HEK293 (cell line): ENCODE measurements at regions not wholly inside any gene's neighbourhood (a gene's known extent, or its start where the extent isn't known, plus 50 kb on each side); places are given as distances from the start of the nearest gene placed in this dataset.

Experiments used
- CTCF ChIA-PET: fragments of 350-600 bp; formaldehyde crosslinking; extraction: SDS; loops from one replicate; lab custom pipeline; 2021; ENCODE audit warnings: antibody characterized with exemption; lab: Yijun Ruan, JAX
- POLR2A ChIA-PET: fragments of 300-600 bp; formaldehyde crosslinking; extraction: SDS; loops from one replicate; lab custom pipeline; 2020; ENCODE audit warnings: antibody characterized with exemption, inconsistent platforms; lab: Yijun Ruan, JAX
- H3K27ac ChIP-seq: fragments of 200-500 bp; sonication (Bioruptor generic); 2 replicates; pipeline ENCODE4 v1.5.1; 2014; ENCODE audit warnings: low read depth, low read length, control low read depth, inconsistent platforms; ENCODE audit errors: extremely low read depth
- H3K36me3 ChIP-seq, 2 experiments: fragments of 200-500 bp in 1 of 2; sonication (Bioruptor generic) in 1 of 2; 1 replicate in 1 of 2; 2 replicates in 1 of 2; pipeline ENCODE4 v1.5.1; 2014 to 2017; ENCODE audit warnings: inconsistent platforms in 2 of 2, low read length in 2 of 2; ENCODE audit not compliant: control insufficient read depth in 2 of 2, insufficient read depth in 1 of 2
- H3K4me1 ChIP-seq: fragments of 200-500 bp; sonication (Bioruptor generic); 2 replicates; pipeline ENCODE4 v1.5.1; 2014; ENCODE audit warnings: mild to moderate bottlenecking, low read length, inconsistent platforms; ENCODE audit not compliant: control insufficient read depth, insufficient read depth
- H3K4me3 ChIP-seq: 2 replicates; pipeline ENCODE4 v1.5.1; 2011; ENCODE audit warnings: low read depth, mild to moderate bottlenecking, control low read depth, low read length, moderate library complexity
- H3K9me3 ChIP-seq: fragments of 200-500 bp; sonication (Bioruptor generic); 2 replicates; pipeline ENCODE4 v1.5.1; 2014; ENCODE audit warnings: low read depth, low read length, inconsistent platforms; ENCODE audit not compliant: control insufficient read depth, insufficient read depth
- GLIS1 ChIP-seq: fragments of 450-650 bp; formaldehyde crosslinking; IDR thresholded peaks from 2 replicates; pipeline ENCODE4 v1.5.1; 2016; ENCODE audit warnings: missing biosample characterization, missing genetic modification characterization
- IKZF3 ChIP-seq: fragments of 450-650 bp; IDR thresholded peaks from 2 replicates; pipeline ENCODE4 v1.5.0; 2018; ENCODE audit warnings: missing biosample characterization, mild to moderate bottlenecking, missing genetic modification characterization, moderate library complexity
- KLF1 ChIP-seq: fragments of 450-650 bp; formaldehyde crosslinking; IDR thresholded peaks from 2 replicates; pipeline ENCODE4 v1.5.1; 2016; ENCODE audit warnings: missing biosample characterization, missing genetic modification characterization
- RBAK ChIP-seq: fragments of 450-650 bp; formaldehyde crosslinking; IDR thresholded peaks from 2 replicates; pipeline ENCODE4 v1.5.1; 2016; ENCODE audit warnings: missing biosample characterization, missing genetic modification characterization
- SP7 ChIP-seq: fragments of 450-650 bp; formaldehyde crosslinking; IDR thresholded peaks from 2 replicates; pipeline ENCODE4 v1.5.1; 2016; ENCODE audit warnings: missing biosample characterization, missing genetic modification characterization
- TCF7L2 ChIP-seq: IDR thresholded peaks from 2 replicates; pipeline ENCODE4 v1.6.1; 2011; ENCODE audit warnings: low read depth, mild to moderate bottlenecking, inconsistent platforms, low read length, moderate library complexity, borderline replicate concordance
- WT1 ChIP-seq: fragments of 450-650 bp; formaldehyde crosslinking; IDR thresholded peaks from 2 replicates; pipeline ENCODE4 v1.5.1; 2016; ENCODE audit warnings: missing biosample characterization, missing genetic modification characterization
- ZFP3 ChIP-seq: fragments of 450-650 bp; formaldehyde crosslinking; IDR thresholded peaks from 2 replicates; pipeline ENCODE4 v1.5.1; 2016; ENCODE audit warnings: low read depth, missing biosample characterization, missing genetic modification characterization
- ZNF114 ChIP-seq: fragments of 450-650 bp; formaldehyde crosslinking; IDR thresholded peaks from 2 replicates; pipeline ENCODE4 v1.5.0; 2017; ENCODE audit warnings: missing biosample characterization, missing genetic modification characterization
- ZNF140 ChIP-seq: fragments of 450-650 bp; formaldehyde crosslinking; IDR thresholded peaks from 2 replicates; pipeline ENCODE4 v1.5.1; 2016; ENCODE audit warnings: missing biosample characterization, missing genetic modification characterization
- ZNF146 ChIP-seq: fragments of 450-650 bp; formaldehyde crosslinking; IDR thresholded peaks from 2 replicates; pipeline ENCODE4 v1.5.1; 2016; ENCODE audit warnings: missing biosample characterization, missing genetic modification characterization
- ZNF184 ChIP-seq: fragments of 450-650 bp; IDR thresholded peaks from 2 replicates; pipeline ENCODE4 v1.5.1; 2018; ENCODE audit warnings: missing biosample characterization, mild to moderate bottlenecking, missing genetic modification characterization
- ZNF19 ChIP-seq: fragments of 450-650 bp; formaldehyde crosslinking; IDR thresholded peaks from 2 replicates; pipeline ENCODE4; 2016; ENCODE audit warnings: missing biosample characterization, missing genetic modification characterization, low read depth
- ZNF223 ChIP-seq: fragments of 450-650 bp; formaldehyde crosslinking; IDR thresholded peaks from 2 replicates; pipeline ENCODE4 v1.5.1; 2016; ENCODE audit warnings: missing biosample characterization, missing genetic modification characterization
- ZNF266 ChIP-seq: fragments of 450-650 bp; formaldehyde crosslinking; IDR thresholded peaks from 2 replicates; pipeline ENCODE4 v1.5.1; 2016; ENCODE audit warnings: missing biosample characterization, missing genetic modification characterization, low read depth
- ZNF473 ChIP-seq: fragments of 450-650 bp; formaldehyde crosslinking; IDR thresholded peaks from 2 replicates; pipeline ENCODE4 v1.5.1; 2017; ENCODE audit warnings: missing biosample characterization, missing genetic modification characterization
- ZNF548 ChIP-seq: fragments of 450-650 bp; formaldehyde crosslinking; IDR thresholded peaks from 2 replicates; pipeline ENCODE4 v1.5.1; 2016; ENCODE audit warnings: missing biosample characterization, missing genetic modification characterization
- ZNF571 ChIP-seq: fragments of 450-650 bp; formaldehyde crosslinking; IDR thresholded peaks from 2 replicates; pipeline ENCODE4 v1.5.0; 2017; ENCODE audit warnings: missing biosample characterization, missing genetic modification characterization
- ZNF621 ChIP-seq: fragments of 450-650 bp; formaldehyde crosslinking; IDR thresholded peaks from 2 replicates; pipeline ENCODE4 v1.5.1; 2017; ENCODE audit warnings: missing biosample characterization, missing genetic modification characterization
- ZNF623 ChIP-seq: fragments of 450-650 bp; formaldehyde crosslinking; IDR thresholded peaks from 2 replicates; pipeline ENCODE4 v1.5.1; 2016; ENCODE audit warnings: missing biosample characterization, missing genetic modification characterization
- ZNF624 ChIP-seq: fragments of 450-650 bp; formaldehyde crosslinking; IDR thresholded peaks from 2 replicates; pipeline ENCODE4 v1.5.1; 2017; ENCODE audit warnings: missing biosample characterization, missing genetic modification characterization
- ZNF777 ChIP-seq: fragments of 450-650 bp; formaldehyde crosslinking; IDR thresholded peaks from 2 replicates; pipeline ENCODE4 v1.5.1; 2017; ENCODE audit warnings: missing biosample characterization, missing genetic modification characterization, borderline replicate concordance
- ZNF791 ChIP-seq: fragments of 450-650 bp; formaldehyde crosslinking; IDR thresholded peaks from 2 replicates; pipeline ENCODE4 v1.5.1; 2016; ENCODE audit warnings: missing biosample characterization, missing genetic modification characterization
- ZSCAN30 ChIP-seq: fragments of 450-650 bp; IDR thresholded peaks from 2 replicates; pipeline ENCODE4 v1.5.1; 2018; ENCODE audit warnings: missing biosample characterization, mild to moderate bottlenecking, missing genetic modification characterization, moderate library complexity
- TF ChIP-seq, protein P1 (sequence below): fragments of 450-650 bp; formaldehyde crosslinking; IDR thresholded peaks from 2 replicates; pipeline ENCODE4 v1.5.1; 2016; ENCODE audit warnings: missing biosample characterization, missing genetic modification characterization
- TF ChIP-seq, protein P2 (sequence below): fragments of 450-650 bp; formaldehyde crosslinking; IDR thresholded peaks from 2 replicates; pipeline ENCODE4 v1.5.1; 2016; ENCODE audit warnings: missing biosample characterization, missing genetic modification characterization
- TF ChIP-seq, protein P3 (sequence below): fragments of 450-650 bp; formaldehyde crosslinking; IDR thresholded peaks from 2 replicates; pipeline ENCODE4 v1.5.1; 2016; ENCODE audit warnings: missing biosample characterization, missing genetic modification characterization
- TF ChIP-seq, protein P4 (sequence below): fragments of 450-650 bp; formaldehyde crosslinking; conservative IDR thresholded peaks from 2 replicates; pipeline ENCODE4 v1.5.1; 2016; ENCODE audit warnings: low read depth, missing biosample characterization, missing genetic modification characterization
- TF ChIP-seq, protein P5 (sequence below): fragments of 450-650 bp; formaldehyde crosslinking; IDR thresholded peaks from 2 replicates; pipeline ENCODE4 v1.5.1; 2017; ENCODE audit warnings: missing biosample characterization, missing genetic modification characterization

DNA sequence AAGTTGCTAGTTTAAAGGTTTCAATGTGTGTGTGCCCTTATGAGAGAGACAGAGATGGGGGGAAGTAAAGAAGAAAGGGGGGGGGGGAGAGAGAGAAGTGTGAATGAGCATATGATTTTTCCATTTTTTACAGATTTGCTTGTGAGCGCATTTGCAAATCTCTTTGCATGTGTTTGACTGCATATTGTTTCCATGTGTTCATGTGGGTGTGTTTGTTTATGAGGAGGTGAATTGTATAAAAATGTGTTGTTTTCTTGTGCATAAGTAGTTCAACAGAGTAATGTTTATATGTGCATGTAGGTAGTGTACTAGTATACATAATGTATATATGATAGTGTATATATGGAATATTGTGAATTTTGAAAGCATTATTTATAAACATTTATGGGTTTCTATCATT is 205.9 kb upstream of the SPAG17 start:
- Histone ChIP-seq H3K36me3 (no peaks in the 10 kb centered on the region), H3K27ac (no peak overlapping the region), H3K9me3 (no peaks in the 10 kb centered on the region), H3K4me3 (no peak overlapping the region), H3K4me1 (no peaks in the 10 kb centered on the region)
- CTCF ChIA-PET = interaction anchor here (0.6 kb wide), 1 partner anchor 10 kb away, joined by 3 read pairs; no protein-coding TSS in a partner anchor
- POLR2A ChIA-PET = no interaction called here
- TF ChIP-seq ZNF621 (tag by site-specific recombination) (no peak), ZSCAN30 (no peak), SP7 (tag by site-specific recombination) (no peak), ZNF266 (tag by site-specific recombination) (no peak), KLF1 (tag by site-specific recombination) (no peak), ZNF114 (tag by site-specific recombination) (no peak), IKZF3 (tag by site-specific recombination) (no peak), WT1 (tag by site-specific recombination) (no peak), ZNF184 (tag by site-specific recombination) (no peak), ZNF624 (tag by site-specific recombination) (no peak), ZNF223 (no peak)
- TF ChIP-seq, protein P1, sequence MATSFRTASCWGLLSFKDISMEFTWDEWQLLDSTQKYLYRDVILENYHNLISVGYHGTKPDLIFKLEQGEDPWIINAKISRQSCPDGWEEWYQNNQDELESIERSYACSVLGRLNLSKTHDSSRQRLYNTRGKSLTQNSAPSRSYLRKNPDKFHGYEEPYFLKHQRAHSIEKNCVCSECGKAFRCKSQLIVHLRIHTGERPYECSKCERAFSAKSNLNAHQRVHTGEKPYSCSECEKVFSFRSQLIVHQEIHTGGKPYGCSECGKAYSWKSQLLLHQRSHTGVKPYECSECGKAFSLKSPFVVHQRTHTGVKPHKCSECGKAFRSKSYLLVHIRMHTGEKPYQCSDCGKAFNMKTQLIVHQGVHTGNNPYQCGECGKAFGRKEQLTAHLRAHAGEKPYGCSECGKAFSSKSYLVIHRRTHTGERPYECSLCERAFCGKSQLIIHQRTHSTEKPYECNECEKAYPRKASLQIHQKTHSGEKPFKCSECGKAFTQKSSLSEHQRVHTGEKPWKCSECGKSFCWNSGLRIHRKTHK = no peak
- TF ChIP-seq, protein P2, sequence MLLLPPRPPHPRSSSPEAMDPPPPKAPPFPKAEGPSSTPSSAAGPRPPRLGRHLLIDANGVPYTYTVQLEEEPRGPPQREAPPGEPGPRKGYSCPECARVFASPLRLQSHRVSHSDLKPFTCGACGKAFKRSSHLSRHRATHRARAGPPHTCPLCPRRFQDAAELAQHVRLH (tag by site-specific recombination) = no peak
- TF ChIP-seq, protein P3, sequence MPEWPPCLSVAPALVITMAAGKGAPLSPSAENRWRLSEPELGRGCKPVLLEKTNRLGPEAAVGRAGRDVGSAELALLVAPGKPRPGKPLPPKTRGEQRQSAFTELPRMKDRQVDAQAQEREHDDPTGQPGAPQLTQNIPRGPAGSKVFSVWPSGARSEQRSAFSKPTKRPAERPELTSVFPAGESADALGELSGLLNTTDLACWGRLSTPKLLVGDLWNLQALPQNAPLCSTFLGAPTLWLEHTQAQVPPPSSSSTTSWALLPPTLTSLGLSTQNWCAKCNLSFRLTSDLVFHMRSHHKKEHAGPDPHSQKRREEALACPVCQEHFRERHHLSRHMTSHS (tag by site-specific recombination) = no peak

DNA sequence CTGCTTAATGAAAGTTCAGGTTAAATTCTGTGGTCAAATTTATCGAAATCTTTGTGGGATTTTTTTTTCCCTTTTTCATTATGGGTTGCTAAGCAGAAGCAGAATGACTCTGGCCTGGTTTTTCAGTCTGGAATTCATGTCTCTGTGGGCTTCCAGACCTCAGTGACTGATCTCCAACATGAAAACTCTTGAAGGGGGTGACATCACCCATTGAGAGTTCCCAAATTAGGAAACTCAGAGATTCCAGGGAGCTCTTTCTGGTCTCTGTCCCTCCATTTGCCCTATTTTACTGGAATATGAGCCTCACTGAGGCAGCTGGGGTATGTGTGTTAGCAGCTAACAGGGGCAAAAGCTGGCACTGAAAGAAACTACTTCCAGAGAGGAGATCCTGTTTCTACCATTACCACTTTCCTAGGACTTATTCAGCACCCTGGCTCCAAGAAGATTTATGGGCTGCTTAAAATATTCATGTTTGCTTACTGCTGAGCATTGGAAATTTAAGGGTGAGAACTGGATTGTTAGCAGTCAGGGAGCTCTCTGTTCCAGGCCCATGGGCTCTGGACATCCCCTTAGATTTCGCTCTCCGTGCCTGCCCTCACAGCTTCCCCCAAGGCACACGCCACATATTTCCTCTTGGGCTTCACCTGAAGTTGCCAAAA is 203.4 kb upstream of the SPAG17 start:
- CTCF ChIA-PET = no interaction called here

DNA sequence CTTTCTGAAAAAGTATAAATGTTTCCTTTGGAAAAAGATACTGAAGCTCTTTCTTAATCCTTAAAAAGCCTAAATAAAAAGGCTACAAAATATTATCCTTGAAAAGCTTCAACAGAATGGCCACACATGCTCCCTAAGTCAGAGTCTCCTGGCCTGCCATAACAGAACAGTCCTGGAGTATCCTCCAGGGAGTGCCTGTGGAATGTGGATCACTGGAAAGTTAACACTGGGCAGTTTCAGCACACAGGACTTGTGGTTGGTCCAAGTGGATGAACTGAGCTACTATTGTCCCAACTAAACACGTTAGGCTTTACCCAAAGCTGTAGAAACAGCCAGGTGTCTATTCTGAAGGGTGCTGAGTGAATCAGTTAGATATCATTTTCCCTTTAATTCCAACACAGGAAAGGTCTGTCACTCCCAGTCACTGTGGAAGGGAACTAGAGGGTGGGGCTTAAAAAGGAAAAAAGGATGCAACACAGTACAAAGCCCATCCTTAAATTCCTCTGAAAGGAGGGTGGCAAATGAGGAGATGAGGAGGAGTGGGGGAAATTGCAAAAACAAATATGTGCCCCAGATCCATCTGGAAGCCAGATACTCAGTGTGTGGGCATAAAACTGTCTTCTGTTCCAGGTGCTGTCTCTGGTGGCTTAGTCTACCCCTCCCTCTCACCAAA is 196.3 kb upstream of the SPAG17 start:
- CTCF ChIA-PET = interaction anchor here (0.6 to 0.8 kb wide), 3 partner anchors 9 to 108 kb away, joined by 3 read pairs; no protein-coding TSS in a partner anchor
- TF ChIP-seq ZNF571 (tag by site-specific recombination) = no peak
- no peak for TF ChIP-seq TCF7L2
- TF ChIP-seq ZNF548 (tag by site-specific recombination) = no peak
- TF ChIP-seq, protein P4, sequence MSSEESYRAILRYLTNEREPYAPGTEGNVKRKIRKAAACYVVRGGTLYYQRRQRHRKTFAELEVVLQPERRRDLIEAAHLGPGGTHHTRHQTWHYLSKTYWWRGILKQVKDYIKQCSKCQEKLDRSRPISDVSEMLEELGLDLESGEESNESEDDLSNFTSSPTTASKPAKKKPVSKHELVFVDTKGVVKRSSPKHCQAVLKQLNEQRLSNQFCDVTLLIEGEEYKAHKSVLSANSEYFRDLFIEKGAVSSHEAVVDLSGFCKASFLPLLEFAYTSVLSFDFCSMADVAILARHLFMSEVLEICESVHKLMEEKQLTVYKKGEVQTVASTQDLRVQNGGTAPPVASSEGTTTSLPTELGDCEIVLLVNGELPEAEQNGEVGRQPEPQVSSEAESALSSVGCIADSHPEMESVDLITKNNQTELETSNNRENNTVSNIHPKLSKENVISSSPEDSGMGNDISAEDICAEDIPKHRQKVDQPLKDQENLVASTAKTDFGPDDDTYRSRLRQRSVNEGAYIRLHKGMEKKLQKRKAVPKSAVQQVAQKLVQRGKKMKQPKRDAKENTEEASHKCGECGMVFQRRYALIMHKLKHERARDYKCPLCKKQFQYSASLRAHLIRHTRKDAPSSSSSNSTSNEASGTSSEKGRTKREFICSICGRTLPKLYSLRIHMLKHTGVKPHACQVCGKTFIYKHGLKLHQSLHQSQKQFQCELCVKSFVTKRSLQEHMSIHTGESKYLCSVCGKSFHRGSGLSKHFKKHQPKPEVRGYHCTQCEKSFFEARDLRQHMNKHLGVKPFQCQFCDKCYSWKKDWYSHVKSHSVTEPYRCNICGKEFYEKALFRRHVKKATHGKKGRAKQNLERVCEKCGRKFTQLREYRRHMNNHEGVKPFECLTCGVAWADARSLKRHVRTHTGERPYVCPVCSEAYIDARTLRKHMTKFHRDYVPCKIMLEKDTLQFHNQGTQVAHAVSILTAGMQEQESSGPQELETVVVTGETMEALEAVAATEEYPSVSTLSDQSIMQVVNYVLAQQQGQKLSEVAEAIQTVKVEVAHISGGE (tag by site-specific recombination) = no peak
- no peak for TF ChIP-seq ZNF777 (tag by site-specific recombination)
- TF ChIP-seq, protein P5, sequence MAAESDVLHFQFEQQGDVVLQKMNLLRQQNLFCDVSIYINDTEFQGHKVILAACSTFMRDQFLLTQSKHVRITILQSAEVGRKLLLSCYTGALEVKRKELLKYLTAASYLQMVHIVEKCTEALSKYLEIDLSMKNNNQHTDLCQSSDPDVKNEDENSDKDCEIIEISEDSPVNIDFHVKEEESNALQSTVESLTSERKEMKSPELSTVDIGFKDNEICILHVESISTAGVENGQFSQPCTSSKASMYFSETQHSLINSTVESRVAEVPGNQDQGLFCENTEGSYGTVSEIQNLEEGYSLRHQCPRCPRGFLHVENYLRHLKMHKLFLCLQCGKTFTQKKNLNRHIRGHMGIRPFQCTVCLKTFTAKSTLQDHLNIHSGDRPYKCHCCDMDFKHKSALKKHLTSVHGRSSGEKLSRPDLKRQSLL = no peak
- TF ChIP-seq GLIS1 = no peak

More for the DNA sequence above, 203.4 kb upstream of the SPAG17 start:
- TF ChIP-seq ZNF791 (tag by site-specific recombination) (no peak), ZNF146 (no peak), ZNF473 (no peak), ZNF140 (no peak), ZFP3 (tag by site-specific recombination) (no peak), ZNF623 (tag by site-specific recombination) (no peak), RBAK (tag by site-specific recombination) (no peak), ZNF19 (tag by site-specific recombination) (no peak)
- POLR2A ChIA-PET = no interaction called here
- Histone ChIP-seq H3K27ac (no peak overlapping the region), H3K9me3 (no peaks in the 10 kb centered on the region), H3K4me3 (no peak overlapping the region), H3K36me3 (no peaks in the 10 kb centered on the region), H3K4me1 (no peaks in the 10 kb centered on the region)

More for the DNA sequence above, 196.3 kb upstream of the SPAG17 start:
- H3K4me3 ChIP-seq = no peak overlapping the region
- no peak overlapping the region for H3K27ac ChIP-seq
- H3K36me3 ChIP-seq = no peaks in the 10 kb centered on the region
- no peaks in the 10 kb centered on the region for H3K9me3 ChIP-seq
- POLR2A ChIA-PET = no interaction called here
- no peaks in the 10 kb centered on the region for H3K4me1 ChIP-seq
